ENCODE measurements at regions not wholly inside any gene's neighbourhood (a gene's known extent, or its start where the extent isn't known, plus 50 kb on each side); places are given as distances from the start of the nearest gene placed in this dataset.

DNA sequence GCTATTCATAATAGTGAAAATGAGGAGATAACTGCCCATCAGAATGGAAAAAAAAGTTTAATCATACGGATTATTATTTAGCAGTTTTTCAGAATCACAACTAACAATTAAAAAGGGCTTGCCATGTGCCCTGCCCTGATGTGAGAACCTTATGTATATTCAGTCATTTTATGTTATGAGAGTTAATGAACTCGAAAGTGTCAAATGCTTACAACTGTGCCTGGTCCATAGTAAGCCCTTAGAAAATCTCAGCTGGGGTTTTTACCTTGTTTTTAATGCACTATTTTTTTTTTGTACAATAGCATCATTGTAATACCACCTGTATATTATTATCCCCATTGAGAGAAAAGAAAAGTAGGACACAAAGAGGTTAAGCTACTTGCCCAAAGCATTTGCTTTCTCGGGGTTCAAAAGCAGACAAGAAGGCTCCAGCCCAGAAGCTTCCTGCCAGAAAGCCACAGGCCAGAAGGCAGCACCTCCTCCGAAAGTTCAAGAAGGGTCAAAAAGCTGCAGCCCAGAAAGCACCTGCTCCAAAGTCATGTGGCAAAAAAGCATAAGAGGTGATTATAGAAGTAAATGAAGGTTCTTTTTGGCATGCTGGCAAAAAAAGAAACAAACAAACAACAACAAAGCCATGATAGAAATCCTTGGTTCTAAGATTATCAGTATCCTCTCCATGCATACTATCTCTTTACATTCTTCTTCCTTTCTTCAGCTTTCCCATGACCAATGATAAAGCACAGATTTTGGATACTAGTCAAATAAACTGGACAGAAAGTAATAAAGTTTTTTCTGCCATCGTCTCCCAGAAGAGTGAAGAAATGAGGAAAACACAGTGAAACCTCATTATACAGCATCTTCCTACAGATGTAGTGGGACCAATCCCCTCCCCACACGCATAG is 59.1 kb upstream of the NAP1L1 start:
- H3K4me3 ChIP-seq (ENCODE audit: low read depth, low read length) = no peak overlapping the region
- H3K9ac ChIP-seq = no peak overlapping the region
- H3K9me3 ChIP-seq (ENCODE audit: control insufficient read depth, low read length) = peaks cover 4% of the 10 kb centered on the region
- no peak overlapping the region for H2AFZ ChIP-seq
- no peaks in the 10 kb centered on the region for H3K36me3 ChIP-seq (ENCODE audit: control insufficient read depth, insufficient read depth, low read length)
- no peaks in the 10 kb centered on the region for H3K79me2 ChIP-seq
- no peaks in the 10 kb centered on the region for H3K27me3 ChIP-seq (ENCODE audit: control insufficient read depth, insufficient read depth, low read length)
- H3K4me1 ChIP-seq = no peaks in the 10 kb centered on the region
- H3K27ac ChIP-seq = no peak overlapping the region
- H3K4me2 ChIP-seq (ENCODE audit: low read length) = no peak overlapping the region
- TF ChIP-seq, protein P1, sequence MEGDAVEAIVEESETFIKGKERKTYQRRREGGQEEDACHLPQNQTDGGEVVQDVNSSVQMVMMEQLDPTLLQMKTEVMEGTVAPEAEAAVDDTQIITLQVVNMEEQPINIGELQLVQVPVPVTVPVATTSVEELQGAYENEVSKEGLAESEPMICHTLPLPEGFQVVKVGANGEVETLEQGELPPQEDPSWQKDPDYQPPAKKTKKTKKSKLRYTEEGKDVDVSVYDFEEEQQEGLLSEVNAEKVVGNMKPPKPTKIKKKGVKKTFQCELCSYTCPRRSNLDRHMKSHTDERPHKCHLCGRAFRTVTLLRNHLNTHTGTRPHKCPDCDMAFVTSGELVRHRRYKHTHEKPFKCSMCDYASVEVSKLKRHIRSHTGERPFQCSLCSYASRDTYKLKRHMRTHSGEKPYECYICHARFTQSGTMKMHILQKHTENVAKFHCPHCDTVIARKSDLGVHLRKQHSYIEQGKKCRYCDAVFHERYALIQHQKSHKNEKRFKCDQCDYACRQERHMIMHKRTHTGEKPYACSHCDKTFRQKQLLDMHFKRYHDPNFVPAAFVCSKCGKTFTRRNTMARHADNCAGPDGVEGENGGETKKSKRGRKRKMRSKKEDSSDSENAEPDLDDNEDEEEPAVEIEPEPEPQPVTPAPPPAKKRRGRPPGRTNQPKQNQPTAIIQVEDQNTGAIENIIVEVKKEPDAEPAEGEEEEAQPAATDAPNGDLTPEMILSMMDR (IDR thresholded peaks at IDR 0.05) = no peak

DNA sequence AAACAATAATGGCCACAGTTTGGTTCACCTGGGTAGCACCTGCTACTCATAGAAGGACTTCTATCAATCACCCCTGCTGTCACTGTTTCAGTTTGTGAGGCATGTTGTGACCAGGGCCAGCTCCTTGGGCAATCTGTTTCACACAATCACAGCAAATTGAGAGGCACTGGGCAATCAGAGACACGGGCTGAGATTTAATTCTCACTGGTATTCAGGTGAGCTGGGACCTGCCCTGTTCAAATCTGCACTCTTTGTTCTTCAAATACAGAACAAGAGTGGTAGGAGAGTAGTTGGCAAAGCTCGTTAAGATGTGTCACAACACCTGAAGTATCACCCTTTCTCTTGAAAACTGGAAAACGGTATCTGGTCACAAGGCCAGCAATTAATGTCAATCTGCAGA is 57.8 kb upstream of the NAP1L1 start:
- H3K79me2 ChIP-seq = no peaks in the 10 kb centered on the region
- no peaks in the 10 kb centered on the region for H3K36me3 ChIP-seq (ENCODE audit: control insufficient read depth, insufficient read depth, low read length)
- no peak overlapping the region for H3K4me2 ChIP-seq (ENCODE audit: low read length)
- no peak overlapping the region for H3K27ac ChIP-seq
- no peak overlapping the region for H2AFZ ChIP-seq
- H3K4me1 ChIP-seq = no peaks in the 10 kb centered on the region
- no peak overlapping the region for H3K9ac ChIP-seq
- TF ChIP-seq, protein P1 (IDR thresholded peaks at IDR 0.05) = no peak
- H3K9me3 ChIP-seq (ENCODE audit: control insufficient read depth, low read length) = peaks cover 4% of the 10 kb centered on the region
- no peaks in the 10 kb centered on the region for H3K27me3 ChIP-seq (ENCODE audit: control insufficient read depth, insufficient read depth, low read length)
- H3K4me3 ChIP-seq (ENCODE audit: low read depth, low read length) = no peak overlapping the region

DNA sequence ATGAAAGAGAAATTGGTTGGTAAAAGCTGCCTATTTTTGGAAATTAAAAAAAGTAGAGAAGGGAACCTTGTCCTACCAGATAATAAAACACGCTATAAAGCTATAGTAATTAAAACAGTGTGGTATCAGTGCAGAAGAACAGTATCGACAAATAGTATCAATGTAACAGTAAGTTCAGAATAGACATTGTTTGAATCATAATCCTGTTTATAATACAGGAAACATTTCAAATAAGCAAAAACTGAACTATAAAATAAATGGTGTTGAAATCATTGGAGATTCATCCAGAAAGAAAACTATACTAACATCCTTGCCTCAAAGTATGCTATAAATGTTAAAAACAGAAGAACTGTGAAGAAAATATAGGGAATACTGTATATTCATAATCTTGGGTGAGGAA is 54.2 kb upstream of the NAP1L1 start:
- H3K9ac ChIP-seq = no peak overlapping the region
- H3K9me3 ChIP-seq (ENCODE audit: control insufficient read depth, low read length) = peaks cover 4% of the 10 kb centered on the region
- H3K27me3 ChIP-seq (ENCODE audit: control insufficient read depth, insufficient read depth, low read length) = no peaks in the 10 kb centered on the region
- no peak overlapping the region for H3K4me2 ChIP-seq (ENCODE audit: low read length)
- no peaks in the 10 kb centered on the region for H3K79me2 ChIP-seq
- no peak overlapping the region for H3K27ac ChIP-seq
- no peak overlapping the region for H3K4me3 ChIP-seq (ENCODE audit: low read depth, low read length)
- TF ChIP-seq, protein P1 (IDR thresholded peaks at IDR 0.05) = no peak
- H3K4me1 ChIP-seq = no peaks in the 10 kb centered on the region
- H2AFZ ChIP-seq = no peak overlapping the region
- H3K36me3 ChIP-seq (ENCODE audit: control insufficient read depth, insufficient read depth, low read length) = no peaks in the 10 kb centered on the region

DNA sequence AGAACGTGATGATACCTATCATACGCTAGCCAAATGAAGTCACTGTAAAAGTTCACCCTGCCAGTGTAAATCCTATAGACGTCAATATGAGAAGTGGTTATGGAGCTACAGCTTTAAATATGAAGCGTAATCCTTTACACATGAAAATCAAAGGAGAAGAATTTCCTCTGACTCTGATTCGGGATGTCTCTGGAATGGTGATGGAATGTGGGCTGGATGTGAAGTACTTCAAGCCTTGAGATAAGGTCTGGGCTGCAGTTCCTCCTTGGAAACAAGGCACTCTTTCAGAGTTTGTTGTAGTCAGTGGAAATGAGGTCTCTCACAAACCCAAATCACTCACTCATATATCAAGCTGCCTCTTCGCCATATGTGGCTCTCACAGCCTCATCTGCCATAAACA is 53.1 kb upstream of the NAP1L1 start:
- no peak overlapping the region for H3K9ac ChIP-seq
- H3K27ac ChIP-seq = no peak overlapping the region
- H3K4me2 ChIP-seq (ENCODE audit: low read length) = no peak overlapping the region
- no peak overlapping the region for H2AFZ ChIP-seq
- peaks cover 4% of the 10 kb centered on the region for H3K9me3 ChIP-seq (ENCODE audit: control insufficient read depth, low read length)
- no peak overlapping the region for H3K4me3 ChIP-seq (ENCODE audit: low read depth, low read length)
- TF ChIP-seq, protein P1 (IDR thresholded peaks at IDR 0.05) = no peak
- H3K36me3 ChIP-seq (ENCODE audit: control insufficient read depth, insufficient read depth, low read length) = no peaks in the 10 kb centered on the region
- H3K4me1 ChIP-seq = no peaks in the 10 kb centered on the region
- no peaks in the 10 kb centered on the region for H3K27me3 ChIP-seq (ENCODE audit: control insufficient read depth, insufficient read depth, low read length)
- H3K79me2 ChIP-seq = no peaks in the 10 kb centered on the region

DNA sequence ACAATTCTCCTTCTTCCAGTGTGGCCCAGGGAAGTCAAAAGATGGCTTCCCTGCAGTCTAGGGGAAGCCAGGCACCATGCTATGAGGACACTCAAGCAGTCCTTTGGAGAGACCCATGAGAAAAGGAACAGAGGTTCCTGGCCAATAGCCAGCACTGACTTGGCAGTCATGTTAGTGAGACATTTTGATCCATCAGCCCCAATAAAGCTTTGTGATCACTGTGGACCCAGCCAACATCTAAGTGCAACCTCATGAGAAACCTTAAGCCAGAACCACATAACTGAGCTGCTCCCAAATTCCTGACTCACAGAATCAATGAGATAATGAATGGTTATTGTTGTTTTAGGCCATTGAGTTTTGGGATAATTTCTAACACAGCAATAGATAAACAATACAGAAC is 51.0 kb upstream of the NAP1L1 start:
- H3K9me3 ChIP-seq (ENCODE audit: control insufficient read depth, low read length) = peaks cover 4% of the 10 kb centered on the region

More for the DNA sequence above, 51.0 kb upstream of the NAP1L1 start:
- no peak overlapping the region for H2AFZ ChIP-seq
- no peaks in the 10 kb centered on the region for H3K36me3 ChIP-seq (ENCODE audit: control insufficient read depth, insufficient read depth, low read length)
- TF ChIP-seq, protein P1 (IDR thresholded peaks at IDR 0.05) = no peak
- no peak overlapping the region for H3K9ac ChIP-seq
- H3K4me3 ChIP-seq (ENCODE audit: low read depth, low read length) = no peak overlapping the region
- H3K4me1 ChIP-seq = no peaks in the 10 kb centered on the region
- H3K4me2 ChIP-seq (ENCODE audit: low read length) = no peak overlapping the region
- H3K79me2 ChIP-seq = no peaks in the 10 kb centered on the region
- no peak overlapping the region for H3K27ac ChIP-seq
- no peaks in the 10 kb centered on the region for H3K27me3 ChIP-seq (ENCODE audit: control insufficient read depth, insufficient read depth, low read length)

Data from parathyroid adenoma (tissue), 2 donors.